ENCODE measurements at regions not wholly inside any gene's neighbourhood (a gene's known extent, or its start where the extent isn't known, plus 50 kb on each side); places are given as distances from the start of the nearest gene placed in this dataset.
"Not testable (repeated sequence)": the region's sequence is repeated elsewhere in the genome, so short reads cannot be mapped to it uniquely, and the experiment has no call there.

DNA sequence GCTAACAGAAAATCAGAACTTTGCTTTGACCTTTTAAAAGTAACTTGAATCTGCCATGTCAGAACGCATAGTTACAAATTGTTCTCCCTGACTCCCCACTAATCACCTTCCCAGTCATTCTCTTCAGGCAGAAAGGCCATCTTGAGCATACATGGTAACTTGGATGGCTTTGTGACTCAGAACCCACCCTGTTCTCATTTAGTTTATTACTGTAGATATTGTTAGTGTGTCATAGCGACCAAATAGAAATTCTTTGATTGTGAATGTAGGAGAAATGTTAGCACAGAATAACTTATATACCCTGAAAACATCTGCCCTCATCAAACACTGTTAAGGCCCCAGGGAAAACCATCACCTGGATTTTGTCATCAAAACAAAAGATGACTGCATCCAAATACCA, 382.0 kb downstream of the MAGEB5 start:
- peak; percentile 47 for DNase-seq (ENCODE audit: low read depth)

GRCh38 chrX:26590849-26591248, 374.9 kb downstream of the MAGEB5 start:
- no peak for DNase-seq (ENCODE audit: low read depth)

- DNase-seq (ENCODE audit: low read depth): no peak
These were observed 370.6 kb downstream of the MAGEB5 start for GRCh38 chrX:26586570-26586969.

DNA sequence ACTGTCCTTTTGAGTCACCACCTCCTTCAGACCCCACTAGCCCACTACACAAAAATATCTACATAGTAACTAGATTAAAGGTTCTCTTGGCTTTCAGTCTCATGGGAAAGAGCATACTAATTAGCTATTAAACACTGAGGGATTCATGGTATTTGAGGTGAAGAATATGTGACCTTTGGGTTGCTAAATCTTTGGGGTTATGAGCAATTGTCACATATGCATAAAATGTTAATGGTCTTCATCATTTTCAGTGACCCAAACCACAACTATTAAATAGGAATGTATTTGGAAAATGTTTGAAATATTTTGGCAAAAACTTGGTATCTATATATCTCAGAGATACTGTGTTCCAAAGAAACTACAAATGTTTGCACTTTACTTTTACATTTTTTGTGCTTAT, 365.1 kb downstream of the MAGEB5 start:
- DNase-seq (ENCODE audit: low read depth): peak; percentile 61

GRCh38 chrX:26580021-26580420, 364.1 kb downstream of the MAGEB5 start:
- DNase-seq (ENCODE audit: low read depth): no peak

- peak; percentile 34 for DNase-seq (ENCODE audit: low read depth)
These were observed 358.3 kb downstream of the MAGEB5 start for GRCh38 chrX:26574234-26574633.

GRCh38 chrX:26562156-26562555, 346.2 kb downstream of the MAGEB5 start:
- no peak for DNase-seq (ENCODE audit: low read depth)

- DNase-seq (ENCODE audit: low read depth): no peak
These were observed 343.9 kb downstream of the MAGEB5 start for GRCh38 chrX:26559855-26560254.

GRCh38 chrX:26558719-26559386, 342.9 kb downstream of the MAGEB5 start:
- no peak for DNase-seq (ENCODE audit: low read depth)

DNA sequence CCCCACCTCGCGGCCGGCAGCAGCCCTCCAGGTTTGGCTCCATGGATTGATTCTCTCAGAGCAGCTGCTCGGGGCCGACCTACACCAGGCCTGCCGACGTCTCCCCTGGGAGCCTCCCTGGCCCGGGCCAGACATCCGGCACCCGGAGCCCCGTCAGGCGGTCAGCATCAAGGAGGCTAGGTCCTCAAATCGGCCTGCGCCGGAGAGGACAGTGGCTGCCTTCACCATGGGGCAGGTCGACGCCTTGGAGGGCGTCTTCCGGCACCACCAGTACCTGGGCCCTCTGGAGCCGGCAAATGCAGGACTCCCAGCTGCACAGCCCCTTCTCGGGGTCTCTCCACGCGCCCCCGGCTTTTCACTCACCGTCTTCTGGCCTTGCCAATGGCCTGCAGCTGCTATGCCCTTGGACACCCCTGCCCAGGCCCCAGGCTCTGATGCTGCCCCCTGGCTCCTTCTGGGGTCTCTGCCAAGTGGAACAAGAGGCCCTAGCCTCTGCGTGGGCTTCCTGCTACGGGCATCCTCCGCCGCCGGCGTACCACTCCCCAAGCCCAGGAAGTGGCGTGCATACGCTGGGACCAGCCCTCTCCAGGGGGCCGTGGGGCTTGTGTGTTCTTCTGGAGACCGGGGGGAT, 341.8 kb downstream of the MAGEB5 start:
- no peak for DNase-seq (ENCODE audit: low read depth)

GRCh38 chrX:26525768-26526167, 309.8 kb downstream of the MAGEB5 start:
- DNase-seq (ENCODE audit: low read depth): not testable (repeated sequence)

DNA sequence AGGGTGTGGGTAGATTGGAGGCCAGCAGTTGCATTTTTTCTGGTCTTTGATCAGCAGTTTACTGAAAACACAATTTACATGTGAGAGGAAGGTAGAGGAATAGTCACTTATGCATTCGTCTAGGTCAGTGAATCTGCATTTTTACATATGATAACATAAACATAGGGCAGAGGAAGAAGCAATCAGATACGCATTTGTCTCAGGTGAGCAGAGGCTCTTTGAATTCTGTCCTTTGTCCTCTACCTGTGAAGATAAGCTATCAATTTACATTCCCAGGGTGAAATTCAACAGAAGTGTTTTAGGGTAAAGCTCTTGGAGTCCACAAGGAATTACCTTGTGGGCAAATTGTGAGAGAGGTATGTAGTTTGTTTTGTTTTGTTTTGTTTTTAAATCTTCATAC, 306.5 kb downstream of the MAGEB5 start:
- no peak for DNase-seq (ENCODE audit: low read depth)

- no peak for DNase-seq (ENCODE audit: low read depth)
These were observed 295.8 kb downstream of the MAGEB5 start for GRCh38 chrX:26511589-26512363.

- no peak for DNase-seq (ENCODE audit: low read depth)
These were observed 255.0 kb downstream of the MAGEB5 start for GRCh38 chrX:26470941-26471340.

DNA sequence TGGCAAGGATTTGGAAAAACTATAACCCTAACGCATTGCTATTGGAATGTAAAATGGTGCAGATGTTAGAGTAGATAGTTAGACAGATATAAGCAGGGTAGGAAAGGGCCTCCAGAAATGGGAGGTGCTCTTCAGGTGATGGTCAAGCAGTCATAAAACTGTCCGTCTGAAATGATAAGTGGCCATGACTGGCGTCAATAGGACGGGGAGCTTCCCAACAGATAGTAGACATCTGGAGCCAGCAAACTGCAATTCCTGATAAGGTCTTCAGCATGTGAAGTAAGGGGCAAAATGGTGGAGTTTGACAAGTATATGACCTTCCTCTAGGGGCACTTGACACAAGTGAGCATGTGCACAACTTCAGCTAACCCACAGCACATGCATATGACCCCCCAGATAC, 250.4 kb downstream of the MAGEB5 start:
- DNase-seq (ENCODE audit: low read depth): no peak

DNA sequence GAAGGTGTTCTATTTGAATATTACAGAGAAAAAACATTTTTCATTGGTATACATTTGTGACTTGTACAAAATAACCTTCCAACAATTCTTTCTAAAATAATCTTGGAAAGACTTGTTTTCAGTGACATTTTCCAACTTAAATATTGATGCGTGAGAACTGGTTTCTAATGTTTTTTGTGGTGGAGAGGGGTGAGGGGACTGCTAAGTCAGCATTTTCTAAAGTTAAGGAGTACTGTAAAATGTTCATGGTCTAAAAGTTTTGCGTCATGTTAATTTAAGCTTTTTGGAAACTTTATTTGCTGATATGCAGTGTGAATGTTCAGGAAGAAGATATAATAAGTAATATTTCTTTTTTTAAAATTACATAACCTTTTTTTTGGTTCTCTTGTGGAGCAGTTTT, 229.3 kb downstream of the MAGEB5 start:
- no peak for DNase-seq (ENCODE audit: low read depth)

- not testable (repeated sequence) for DNase-seq (ENCODE audit: low read depth)
These were observed 228.4 kb downstream of the MAGEB5 start for GRCh38 chrX:26444417-26444816.

DNA sequence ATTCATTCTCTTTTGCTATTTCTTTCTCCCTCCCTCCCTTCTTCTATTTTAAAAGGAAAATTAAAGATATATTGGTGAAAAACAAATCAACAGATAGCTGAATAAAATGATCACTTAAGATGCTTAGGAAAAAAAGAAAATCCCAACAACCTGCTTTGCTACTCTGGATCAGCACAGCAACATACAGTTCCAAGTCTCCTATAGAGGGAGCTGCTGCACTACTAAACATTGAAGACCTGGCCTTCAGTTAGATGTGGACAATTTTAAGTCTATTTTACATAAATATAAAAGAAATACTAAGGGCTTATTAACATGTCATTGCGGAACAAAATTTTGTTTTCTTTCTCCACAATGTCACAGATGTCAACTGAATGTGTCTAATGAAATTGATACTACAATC, 226.4 kb downstream of the MAGEB5 start:
- DNase-seq (ENCODE audit: low read depth): peak; percentile 53

DNA sequence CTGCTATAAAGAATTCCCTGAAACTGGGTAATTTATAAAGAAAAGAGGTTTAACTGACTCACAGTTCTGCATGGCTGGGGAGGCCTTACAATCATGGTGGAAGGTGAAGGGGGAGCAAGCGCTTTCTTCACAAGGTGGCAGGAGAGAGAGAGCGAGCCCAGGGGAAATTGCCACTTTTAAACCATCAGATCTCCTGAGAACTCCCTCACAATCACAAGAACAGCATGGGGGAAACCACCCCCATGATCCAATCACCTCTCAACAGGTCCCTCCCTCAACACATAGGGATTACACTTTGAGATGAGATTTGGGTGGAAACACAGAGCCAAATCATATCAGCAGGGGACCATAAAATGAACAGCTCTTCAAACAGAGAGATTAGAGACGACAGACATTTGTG, 198.6 kb downstream of the MAGEB5 start:
- DNase-seq (ENCODE audit: low read depth): no peak

DNA sequence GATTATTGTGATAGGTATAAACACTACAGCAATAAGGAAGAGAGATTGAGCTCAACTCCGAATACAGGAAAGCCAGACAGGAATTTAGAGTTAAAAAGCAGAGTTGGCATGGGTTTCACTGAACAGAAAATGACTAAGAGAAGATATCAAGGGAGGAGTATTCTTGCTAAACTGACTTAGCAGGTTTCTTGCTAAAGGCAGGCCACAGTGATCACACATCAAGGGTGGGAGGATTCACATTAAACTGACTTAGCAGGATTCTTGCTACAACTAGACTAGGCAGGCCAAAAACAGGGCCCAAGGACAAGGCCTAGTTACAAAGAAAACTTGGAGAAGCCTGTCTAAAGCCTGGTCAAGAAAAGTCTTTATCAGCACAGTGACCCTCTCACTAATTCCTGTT, 195.1 kb downstream of the MAGEB5 start:
- DNase-seq (ENCODE audit: low read depth): no peak

DNA sequence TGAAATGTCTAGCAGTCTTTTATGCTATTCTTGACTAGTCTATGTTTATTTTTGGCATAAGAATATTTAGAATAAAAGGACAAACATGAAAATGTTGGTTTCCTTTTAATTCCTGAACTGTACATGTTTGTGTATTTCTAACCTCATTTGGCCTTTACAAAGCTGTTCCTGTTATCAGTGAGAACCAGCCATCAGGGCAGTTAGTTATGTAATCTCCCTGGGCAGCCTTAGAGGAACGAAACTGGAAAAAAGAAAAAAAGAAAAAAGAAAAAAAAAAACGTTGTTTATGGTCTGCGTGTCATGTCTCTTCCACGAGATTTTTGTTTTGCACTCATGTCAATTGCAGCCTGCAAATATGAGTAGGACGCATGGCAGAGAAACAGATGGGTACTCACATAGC, 193.7 kb downstream of the MAGEB5 start:
- no peak for DNase-seq (ENCODE audit: low read depth)

GRCh38 chrX:26387906-26388305, 171.9 kb downstream of the MAGEB5 start:
- DNase-seq (ENCODE audit: low read depth): no peak

DNA sequence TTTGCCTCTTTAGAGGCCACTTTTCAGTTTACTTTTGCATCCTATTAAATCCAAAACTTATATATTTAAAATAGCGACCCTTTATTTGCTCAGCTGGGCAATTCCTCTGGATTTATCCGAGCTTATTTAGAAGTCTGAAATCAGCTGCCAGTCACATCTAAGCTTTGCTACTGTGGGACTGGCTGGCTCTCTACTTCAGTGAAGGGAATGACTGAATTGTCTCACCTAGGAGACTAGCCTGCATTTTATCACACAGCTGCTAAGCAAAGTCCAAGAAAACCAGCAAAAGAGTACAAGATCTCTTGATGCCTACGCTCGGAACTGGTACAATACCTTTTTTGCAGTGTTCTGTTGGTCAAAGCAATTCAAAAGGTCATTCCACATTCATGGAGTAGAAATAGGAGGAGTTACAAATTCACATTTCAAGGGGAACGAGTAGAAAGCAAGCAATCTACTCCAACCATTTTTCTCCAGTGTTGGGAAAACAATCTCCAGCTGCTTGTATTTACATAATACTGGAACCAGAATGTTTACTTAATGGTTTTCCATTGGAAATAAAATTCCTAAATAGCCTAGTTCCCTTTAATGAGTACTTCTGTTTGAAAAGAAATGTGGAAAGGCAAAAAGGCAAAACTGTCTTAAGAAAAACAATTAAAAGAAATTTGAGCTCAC, 160.2 kb downstream of the MAGEB5 start:
- no peak for DNase-seq (ENCODE audit: low read depth)

Measured in iris pigment epithelial cell (primary cell).